Suprapubic skin (tissue), 4 donors: ENCODE measurements at regions not wholly inside any gene's neighbourhood (a gene's known extent, or its start where the extent isn't known, plus 50 kb on each side); places are given as distances from the start of the nearest gene placed in this dataset.

ENCODE experiments used
- POLR2A ChIP-seq, 2 donors: fragments of 450-650 bp; IDR thresholded peaks; one replicate each; pipeline ENCODE4 v1.6.1; 2017; ENCODE audit warnings: antibody characterized with exemption in 2 of 2, mild to moderate bottlenecking in 2 of 2, moderate library complexity in 2 of 2
- POLR2AphosphoS5 ChIP-seq, 3 donors: sonication (generic); formaldehyde crosslinking; IDR thresholded peaks; one replicate each; pipeline ENCODE4 v1.6.1; 2017; ENCODE audit warnings: antibody characterized with exemption in 3 of 3
- TF ChIP-seq, protein P1 (sequence below), 2 donors: fragments of 200-600 bp in 1 of 2; fragments of 450-650 bp in 1 of 2; sonication (generic) in 1 of 2; IDR thresholded peaks; one replicate each; pipeline ENCODE4 v1.5.1; 2016 to 2019; ENCODE audit warnings: antibody characterized with exemption in 2 of 2, mild to moderate bottlenecking in 1 of 2, moderate library complexity in 1 of 2

DNA sequence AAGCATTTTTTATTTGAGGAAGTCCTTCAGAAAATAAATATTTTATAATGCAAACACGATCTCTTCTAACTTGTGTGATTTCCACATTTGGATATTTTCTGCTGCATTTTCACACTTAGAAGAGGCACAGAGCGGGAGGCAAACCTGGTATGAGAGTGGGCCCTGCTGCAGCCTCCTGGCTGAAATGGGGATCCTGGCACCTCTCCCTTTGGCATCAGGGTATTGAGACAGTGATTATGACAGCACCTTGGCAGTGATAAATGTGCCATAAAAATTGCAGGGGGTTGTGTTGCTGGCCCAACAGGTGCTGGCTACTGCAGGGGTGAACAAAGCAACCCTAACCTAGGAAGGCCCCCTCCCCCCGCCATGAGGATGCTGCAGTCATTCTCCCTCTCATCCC is 128.6 kb downstream of the TSN start:
- TF ChIP-seq, protein P1, sequence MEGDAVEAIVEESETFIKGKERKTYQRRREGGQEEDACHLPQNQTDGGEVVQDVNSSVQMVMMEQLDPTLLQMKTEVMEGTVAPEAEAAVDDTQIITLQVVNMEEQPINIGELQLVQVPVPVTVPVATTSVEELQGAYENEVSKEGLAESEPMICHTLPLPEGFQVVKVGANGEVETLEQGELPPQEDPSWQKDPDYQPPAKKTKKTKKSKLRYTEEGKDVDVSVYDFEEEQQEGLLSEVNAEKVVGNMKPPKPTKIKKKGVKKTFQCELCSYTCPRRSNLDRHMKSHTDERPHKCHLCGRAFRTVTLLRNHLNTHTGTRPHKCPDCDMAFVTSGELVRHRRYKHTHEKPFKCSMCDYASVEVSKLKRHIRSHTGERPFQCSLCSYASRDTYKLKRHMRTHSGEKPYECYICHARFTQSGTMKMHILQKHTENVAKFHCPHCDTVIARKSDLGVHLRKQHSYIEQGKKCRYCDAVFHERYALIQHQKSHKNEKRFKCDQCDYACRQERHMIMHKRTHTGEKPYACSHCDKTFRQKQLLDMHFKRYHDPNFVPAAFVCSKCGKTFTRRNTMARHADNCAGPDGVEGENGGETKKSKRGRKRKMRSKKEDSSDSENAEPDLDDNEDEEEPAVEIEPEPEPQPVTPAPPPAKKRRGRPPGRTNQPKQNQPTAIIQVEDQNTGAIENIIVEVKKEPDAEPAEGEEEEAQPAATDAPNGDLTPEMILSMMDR (IDR thresholded peaks at IDR 0.05), result no peak
- TF ChIP-seq POLR2AphosphoS5 (IDR thresholded peaks at IDR 0.05), result no peak
- no peak for TF ChIP-seq POLR2A (IDR thresholded peaks at IDR 0.05)
